ENCODE measurements at regions not wholly inside any gene's neighbourhood (a gene's known extent, or its start where the extent isn't known, plus 50 kb on each side); places are given as distances from the start of the nearest gene placed in this dataset.

GRCh38 chr4:181157647-181158046 lies 1085.6 kb upstream of the TENM3 start:
- H3K9me3 ChIP-seq (ENCODE audit: control insufficient read depth, low read depth, low read length) = no peaks in the 10 kb centered on the region
- H3K27me3 ChIP-seq (ENCODE audit: control insufficient read depth, insufficient read depth, low read length) = no peaks in the 10 kb centered on the region
- no peak overlapping the region for H3K4me3 ChIP-seq (ENCODE audit: low read length)
- H3K27ac ChIP-seq (ENCODE audit: low read length) = no peak overlapping the region
- no peak for DNase-seq
- H3K36me3 ChIP-seq (ENCODE audit: control insufficient read depth, insufficient read depth, low read length) = no peaks in the 10 kb centered on the region
- WGBS (ENCODE audit: insufficient coverage, low lambda C conversion rate) = 100% methylated on average over 1 of the region's 4 CpGs
- no peaks in the 10 kb centered on the region for H3K4me1 ChIP-seq (ENCODE audit: control insufficient read depth, insufficient read depth, low read length)

GRCh38 chr4:181158971-181159370 lies 1084.2 kb upstream of the TENM3 start:
- no peaks in the 10 kb centered on the region for H3K27me3 ChIP-seq (ENCODE audit: control insufficient read depth, insufficient read depth, low read length)
- no peaks in the 10 kb centered on the region for H3K9me3 ChIP-seq (ENCODE audit: control insufficient read depth, low read depth, low read length)
- H3K36me3 ChIP-seq (ENCODE audit: control insufficient read depth, insufficient read depth, low read length) = no peaks in the 10 kb centered on the region
- H3K27ac ChIP-seq (ENCODE audit: low read length) = no peak overlapping the region
- no peaks in the 10 kb centered on the region for H3K4me1 ChIP-seq (ENCODE audit: control insufficient read depth, insufficient read depth, low read length)
- no CpG with 5 or more reads among the region's 8 CpGs for WGBS (ENCODE audit: insufficient coverage, low lambda C conversion rate)
- no peak overlapping the region for H3K4me3 ChIP-seq (ENCODE audit: low read length)
- DNase-seq = no peak

- no peaks in the 10 kb centered on the region for H3K4me1 ChIP-seq (ENCODE audit: control insufficient read depth, insufficient read depth, low read length)
- DNase-seq = no peak
- no peak overlapping the region for H3K4me3 ChIP-seq (ENCODE audit: low read length)
- no peak overlapping the region for H3K27ac ChIP-seq (ENCODE audit: low read length)
- H3K9me3 ChIP-seq (ENCODE audit: control insufficient read depth, low read depth, low read length) = no peaks in the 10 kb centered on the region
- no peaks in the 10 kb centered on the region for H3K27me3 ChIP-seq (ENCODE audit: control insufficient read depth, insufficient read depth, low read length)
- WGBS (ENCODE audit: insufficient coverage, low lambda C conversion rate) = 0% methylated on average over 1 of the region's 4 CpGs
- no peaks in the 10 kb centered on the region for H3K36me3 ChIP-seq (ENCODE audit: control insufficient read depth, insufficient read depth, low read length)
These were observed 1081.5 kb upstream of the TENM3 start for GRCh38 chr4:181161669-181162068.

GRCh38 chr4:181162266-181162665 lies 1080.9 kb upstream of the TENM3 start:
- no peak overlapping the region for H3K27ac ChIP-seq (ENCODE audit: low read length)
- 75% methylated on average over 1 of the region's 2 CpGs for WGBS (ENCODE audit: insufficient coverage, low lambda C conversion rate)
- DNase-seq = no peak
- H3K4me1 ChIP-seq (ENCODE audit: control insufficient read depth, insufficient read depth, low read length) = no peaks in the 10 kb centered on the region
- no peaks in the 10 kb centered on the region for H3K36me3 ChIP-seq (ENCODE audit: control insufficient read depth, insufficient read depth, low read length)
- H3K4me3 ChIP-seq (ENCODE audit: low read length) = no peak overlapping the region
- no peaks in the 10 kb centered on the region for H3K27me3 ChIP-seq (ENCODE audit: control insufficient read depth, insufficient read depth, low read length)
- H3K9me3 ChIP-seq (ENCODE audit: control insufficient read depth, low read depth, low read length) = no peaks in the 10 kb centered on the region

GRCh38 chr4:181162676-181163075 lies 1080.5 kb upstream of the TENM3 start:
- DNase-seq = no peak
- 88% methylated on average over 3 of the region's 6 CpGs for WGBS (ENCODE audit: insufficient coverage, low lambda C conversion rate)
- H3K9me3 ChIP-seq (ENCODE audit: control insufficient read depth, low read depth, low read length) = no peaks in the 10 kb centered on the region

GRCh38 chr4:181166742-181167399 lies 1076.3 kb upstream of the TENM3 start:
- 72% methylated on average over 2 of the region's 6 CpGs for WGBS (ENCODE audit: insufficient coverage, low lambda C conversion rate)
- Histone ChIP-seq H3K27ac (ENCODE audit: low read length) (no peak overlapping the region), H3K4me3 (ENCODE audit: low read length) (no peak overlapping the region), H3K9me3 (ENCODE audit: control insufficient read depth, low read depth, low read length) (no peaks in the 10 kb centered on the region), H3K4me1 (ENCODE audit: control insufficient read depth, insufficient read depth, low read length) (no peaks in the 10 kb centered on the region), H3K27me3 (ENCODE audit: control insufficient read depth, insufficient read depth, low read length) (no peaks in the 10 kb centered on the region), H3K36me3 (ENCODE audit: control insufficient read depth, insufficient read depth, low read length) (no peaks in the 10 kb centered on the region)
- no peak for DNase-seq

More at GRCh38 chr4:181162676-181163075, 1080.5 kb upstream of the TENM3 start:
- no peak overlapping the region for H3K4me3 ChIP-seq (ENCODE audit: low read length)
- H3K36me3 ChIP-seq (ENCODE audit: control insufficient read depth, insufficient read depth, low read length) = no peaks in the 10 kb centered on the region
- no peaks in the 10 kb centered on the region for H3K27me3 ChIP-seq (ENCODE audit: control insufficient read depth, insufficient read depth, low read length)
- no peak overlapping the region for H3K27ac ChIP-seq (ENCODE audit: low read length)
- no peaks in the 10 kb centered on the region for H3K4me1 ChIP-seq (ENCODE audit: control insufficient read depth, insufficient read depth, low read length)

GRCh38 chr4:181168011-181168805 lies 1075.0 kb upstream of the TENM3 start:
- no peak overlapping the region for H3K4me3 ChIP-seq (ENCODE audit: low read length)

GRCh38 chr4:181173046-181173445 lies 1070.2 kb upstream of the TENM3 start:
- no peak overlapping the region for H3K4me3 ChIP-seq (ENCODE audit: low read length)
- H3K4me1 ChIP-seq (ENCODE audit: control insufficient read depth, insufficient read depth, low read length) = no peaks in the 10 kb centered on the region
- H3K9me3 ChIP-seq (ENCODE audit: control insufficient read depth, low read depth, low read length) = no peaks in the 10 kb centered on the region
- no CpG with 5 or more reads among the region's 5 CpGs for WGBS (ENCODE audit: insufficient coverage, low lambda C conversion rate)
- no peaks in the 10 kb centered on the region for H3K36me3 ChIP-seq (ENCODE audit: control insufficient read depth, insufficient read depth, low read length)
- H3K27ac ChIP-seq (ENCODE audit: low read length) = no peak overlapping the region
- no peaks in the 10 kb centered on the region for H3K27me3 ChIP-seq (ENCODE audit: control insufficient read depth, insufficient read depth, low read length)
- DNase-seq = no peak

More at GRCh38 chr4:181168011-181168805, 1075.0 kb upstream of the TENM3 start:
- Histone ChIP-seq H3K36me3 (ENCODE audit: control insufficient read depth, insufficient read depth, low read length) (no peaks in the 10 kb centered on the region), H3K27ac (ENCODE audit: low read length) (no peak overlapping the region), H3K27me3 (ENCODE audit: control insufficient read depth, insufficient read depth, low read length) (no peaks in the 10 kb centered on the region), H3K4me1 (ENCODE audit: control insufficient read depth, insufficient read depth, low read length) (no peaks in the 10 kb centered on the region), H3K9me3 (ENCODE audit: control insufficient read depth, low read depth, low read length) (no peaks in the 10 kb centered on the region)
- no peak for DNase-seq
- WGBS (ENCODE audit: insufficient coverage, low lambda C conversion rate) = 98% methylated on average over 5 of the region's 8 CpGs

- Histone ChIP-seq H3K9me3 (ENCODE audit: control insufficient read depth, low read depth, low read length) (no peaks in the 10 kb centered on the region), H3K27me3 (ENCODE audit: control insufficient read depth, insufficient read depth, low read length) (no peaks in the 10 kb centered on the region), H3K4me3 (ENCODE audit: low read length) (no peak overlapping the region), H3K4me1 (ENCODE audit: control insufficient read depth, insufficient read depth, low read length) (no peaks in the 10 kb centered on the region), H3K36me3 (ENCODE audit: control insufficient read depth, insufficient read depth, low read length) (no peaks in the 10 kb centered on the region), H3K27ac (ENCODE audit: low read length) (no peak overlapping the region)
- no peak for DNase-seq
- no CpG with 5 or more reads among the region's 6 CpGs for WGBS (ENCODE audit: insufficient coverage, low lambda C conversion rate)
These were observed 1066.9 kb upstream of the TENM3 start for GRCh38 chr4:181176306-181176705.

GRCh38 chr4:181181331-181181730 lies 1061.9 kb upstream of the TENM3 start:
- WGBS (ENCODE audit: insufficient coverage, low lambda C conversion rate) = no CpG with 5 or more reads among the region's 1 CpG
- Histone ChIP-seq H3K36me3 (ENCODE audit: control insufficient read depth, insufficient read depth, low read length) (no peaks in the 10 kb centered on the region), H3K9me3 (ENCODE audit: control insufficient read depth, low read depth, low read length) (no peaks in the 10 kb centered on the region), H3K27ac (ENCODE audit: low read length) (no peak overlapping the region), H3K4me3 (ENCODE audit: low read length) (no peak overlapping the region), H3K4me1 (ENCODE audit: control insufficient read depth, insufficient read depth, low read length) (no peaks in the 10 kb centered on the region), H3K27me3 (ENCODE audit: control insufficient read depth, insufficient read depth, low read length) (no peaks in the 10 kb centered on the region)
- no peak for DNase-seq
